ENCODE measurements at regions not wholly inside any gene's neighbourhood (a gene's known extent, or its start where the extent isn't known, plus 50 kb on each side); places are given as distances from the start of the nearest gene placed in this dataset.
A peak's percentile ranks its signal among the peaks of the same experiment; 100 is the strongest.

- Histone ChIP-seq H3K9ac (ENCODE audit: insufficient read length, low read depth) (no peak overlapping the region), H3K9me3 (ENCODE audit: insufficient read depth, low read length) (peaks cover 7% of the 10 kb centered on the region; the same call in 1 of the 2 replicates), H3K4me3 (ENCODE audit: insufficient read length, low read depth) (no peak overlapping the region), H3K4me1 (ENCODE audit: insufficient read depth, insufficient read length) (peaks cover 8% of the 10 kb centered on the region), H3K27me3 (ENCODE audit: insufficient read depth, insufficient read length) (no peaks in the 10 kb centered on the region), H3K36me3 (ENCODE audit: insufficient read depth, insufficient read length, low read length) (no peaks in the 10 kb centered on the region)
- no peak for DNase-seq (ENCODE audit: low read depth, low spot score)
- TF ChIP-seq ZNF274 (IDR thresholded peaks at IDR 0.05; ENCODE audit: low read depth, low read length) (no peak), YY1 (IDR thresholded peaks at IDR 0.05; ENCODE audit: insufficient read depth, insufficient read length) (no peak), SUZ12 (IDR thresholded peaks at IDR 0.05; ENCODE audit: extremely low read depth, insufficient read depth, insufficient read length) (no peak)
These were observed 105.9 kb upstream of the SH3BP4 start for GRCh38 chr2:234845602-234846590.

- H3K36me3 ChIP-seq (ENCODE audit: insufficient read depth, insufficient read length, low read length), result no peaks in the 10 kb centered on the region
- peaks cover 14% of the 10 kb centered on the region for H3K4me1 ChIP-seq (ENCODE audit: insufficient read depth, insufficient read length)
- TF ChIP-seq ZNF274 (IDR thresholded peaks at IDR 0.05; ENCODE audit: low read depth, low read length), result no peak
- no peak for TF ChIP-seq YY1 (IDR thresholded peaks at IDR 0.05; ENCODE audit: insufficient read depth, insufficient read length)
- no peak for TF ChIP-seq SUZ12 (IDR thresholded peaks at IDR 0.05; ENCODE audit: extremely low read depth, insufficient read depth, insufficient read length)
These were observed 108.4 kb upstream of the SH3BP4 start for GRCh38 chr2:234843411-234843810.

GRCh38 chr2:234842753-234843152, 109.1 kb upstream of the SH3BP4 start:
- DNase-seq (ENCODE audit: low read depth, low spot score), result no peak
- Histone ChIP-seq H3K9ac (ENCODE audit: insufficient read length, low read depth) (no peak overlapping the region), H3K4me3 (ENCODE audit: insufficient read length, low read depth) (no peak overlapping the region), H3K4me1 (ENCODE audit: insufficient read depth, insufficient read length) (peaks cover 14% of the 10 kb centered on the region), H3K9me3 (ENCODE audit: insufficient read depth, low read length) (no peaks in the 10 kb centered on the region), H3K36me3 (ENCODE audit: insufficient read depth, insufficient read length, low read length) (no peaks in the 10 kb centered on the region), H3K27me3 (ENCODE audit: insufficient read depth, insufficient read length) (no peaks in the 10 kb centered on the region)
- no peak for TF ChIP-seq SUZ12 (IDR thresholded peaks at IDR 0.05; ENCODE audit: extremely low read depth, insufficient read depth, insufficient read length)
- no peak for TF ChIP-seq ZNF274 (IDR thresholded peaks at IDR 0.05; ENCODE audit: low read depth, low read length)
- TF ChIP-seq YY1 (IDR thresholded peaks at IDR 0.05; ENCODE audit: insufficient read depth, insufficient read length), result no peak

More at GRCh38 chr2:234843411-234843810, 108.4 kb upstream of the SH3BP4 start:
- Histone ChIP-seq H3K27me3 (ENCODE audit: insufficient read depth, insufficient read length) (no peaks in the 10 kb centered on the region), H3K9ac (ENCODE audit: insufficient read length, low read depth) (no peak overlapping the region), H3K9me3 (ENCODE audit: insufficient read depth, low read length) (no peaks in the 10 kb centered on the region), H3K4me3 (ENCODE audit: insufficient read length, low read depth) (no peak overlapping the region)
- DNase-seq (ENCODE audit: low read depth, low spot score), result no peak

GRCh38 chr2:234841321-234842015, 110.3 kb upstream of the SH3BP4 start:
- peaks cover 12% of the 10 kb centered on the region for H3K4me1 ChIP-seq (ENCODE audit: insufficient read depth, insufficient read length)
- no peaks in the 10 kb centered on the region for H3K27me3 ChIP-seq (ENCODE audit: insufficient read depth, insufficient read length)
- no peak overlapping the region for H3K9ac ChIP-seq (ENCODE audit: insufficient read length, low read depth)
- no peaks in the 10 kb centered on the region for H3K9me3 ChIP-seq (ENCODE audit: insufficient read depth, low read length)
- no peak overlapping the region for H3K4me3 ChIP-seq (ENCODE audit: insufficient read length, low read depth)
- TF ChIP-seq SUZ12 (IDR thresholded peaks at IDR 0.05; ENCODE audit: extremely low read depth, insufficient read depth, insufficient read length), result no peak
- no peak for TF ChIP-seq YY1 (IDR thresholded peaks at IDR 0.05; ENCODE audit: insufficient read depth, insufficient read length)
- no peak for TF ChIP-seq ZNF274 (IDR thresholded peaks at IDR 0.05; ENCODE audit: low read depth, low read length)
- no peaks in the 10 kb centered on the region for H3K36me3 ChIP-seq (ENCODE audit: insufficient read depth, insufficient read length, low read length)
- DNase-seq (ENCODE audit: low read depth, low spot score), result no peak

GRCh38 chr2:234840336-234840735, 111.5 kb upstream of the SH3BP4 start:
- no peaks in the 10 kb centered on the region for H3K9me3 ChIP-seq (ENCODE audit: insufficient read depth, low read length)
- H3K27me3 ChIP-seq (ENCODE audit: insufficient read depth, insufficient read length), result no peaks in the 10 kb centered on the region
- H3K4me3 ChIP-seq (ENCODE audit: insufficient read length, low read depth), result no peak overlapping the region
- H3K4me1 ChIP-seq (ENCODE audit: insufficient read depth, insufficient read length), result peaks cover 12% of the 10 kb centered on the region
- H3K9ac ChIP-seq (ENCODE audit: insufficient read length, low read depth), result no peak overlapping the region
- TF ChIP-seq SUZ12 (IDR thresholded peaks at IDR 0.05; ENCODE audit: extremely low read depth, insufficient read depth, insufficient read length) (no peak), YY1 (IDR thresholded peaks at IDR 0.05; ENCODE audit: insufficient read depth, insufficient read length) (no peak), ZNF274 (IDR thresholded peaks at IDR 0.05; ENCODE audit: low read depth, low read length) (no peak)
- peak; percentile 71 for DNase-seq (ENCODE audit: low read depth, low spot score)
- no peaks in the 10 kb centered on the region for H3K36me3 ChIP-seq (ENCODE audit: insufficient read depth, insufficient read length, low read length)

GRCh38 chr2:234839285-234839684, 112.5 kb upstream of the SH3BP4 start:
- Histone ChIP-seq H3K4me1 (ENCODE audit: insufficient read depth, insufficient read length) (peaks cover 12% of the 10 kb centered on the region), H3K4me3 (ENCODE audit: insufficient read length, low read depth) (no peak overlapping the region), H3K9me3 (ENCODE audit: insufficient read depth, low read length) (no peaks in the 10 kb centered on the region), H3K36me3 (ENCODE audit: insufficient read depth, insufficient read length, low read length) (no peaks in the 10 kb centered on the region), H3K9ac (ENCODE audit: insufficient read length, low read depth) (no peak overlapping the region), H3K27me3 (ENCODE audit: insufficient read depth, insufficient read length) (no peaks in the 10 kb centered on the region)
- DNase-seq (ENCODE audit: low read depth, low spot score), result no peak
- TF ChIP-seq ZNF274 (IDR thresholded peaks at IDR 0.05; ENCODE audit: low read depth, low read length), result no peak
- TF ChIP-seq SUZ12 (IDR thresholded peaks at IDR 0.05; ENCODE audit: extremely low read depth, insufficient read depth, insufficient read length), result no peak
- no peak for TF ChIP-seq YY1 (IDR thresholded peaks at IDR 0.05; ENCODE audit: insufficient read depth, insufficient read length)

GRCh38 chr2:234836271-234836670, 115.5 kb upstream of the SH3BP4 start:
- no peak overlapping the region for H3K4me3 ChIP-seq (ENCODE audit: insufficient read length, low read depth)
- no peaks in the 10 kb centered on the region for H3K36me3 ChIP-seq (ENCODE audit: insufficient read depth, insufficient read length, low read length)
- H3K4me1 ChIP-seq (ENCODE audit: insufficient read depth, insufficient read length), result peaks cover 9% of the 10 kb centered on the region
- no peaks in the 10 kb centered on the region for H3K27me3 ChIP-seq (ENCODE audit: insufficient read depth, insufficient read length)
- no peak overlapping the region for H3K9ac ChIP-seq (ENCODE audit: insufficient read length, low read depth)
- TF ChIP-seq ZNF274 (IDR thresholded peaks at IDR 0.05; ENCODE audit: low read depth, low read length), result no peak
- no peak for TF ChIP-seq SUZ12 (IDR thresholded peaks at IDR 0.05; ENCODE audit: extremely low read depth, insufficient read depth, insufficient read length)
- TF ChIP-seq YY1 (IDR thresholded peaks at IDR 0.05; ENCODE audit: insufficient read depth, insufficient read length), result no peak
- DNase-seq (ENCODE audit: low read depth, low spot score), result no peak
- no peaks in the 10 kb centered on the region for H3K9me3 ChIP-seq (ENCODE audit: insufficient read depth, low read length)

Data from NT2/D1 (cell line).